ENCODE measurements at regions not wholly inside any gene's neighbourhood (a gene's known extent, or its start where the extent isn't known, plus 50 kb on each side); places are given as distances from the start of the nearest gene placed in this dataset.

GRCh38 chr18:54673936-54674335 lies 82.9 kb downstream of the DYNAP start:
- intact Hi-C loops (cut with DNase I), result loop anchor here in 1 of 4 donors (10.0 kb wide), 1 partner anchor 311 kb away; no protein-coding TSS in a partner anchor
- no peaks in the 10 kb centered on the region for H3K4me1 ChIP-seq (ENCODE audit: insufficient read depth)
- no peaks in the 10 kb centered on the region for H3K9me3 ChIP-seq
- H3K27ac ChIP-seq, result no peak overlapping the region
- WGBS, 3 donors, result 69 to 82% (median 74%) methylated on average over 2 of the region's 2 CpGs
- TF ChIP-seq, protein P1, sequence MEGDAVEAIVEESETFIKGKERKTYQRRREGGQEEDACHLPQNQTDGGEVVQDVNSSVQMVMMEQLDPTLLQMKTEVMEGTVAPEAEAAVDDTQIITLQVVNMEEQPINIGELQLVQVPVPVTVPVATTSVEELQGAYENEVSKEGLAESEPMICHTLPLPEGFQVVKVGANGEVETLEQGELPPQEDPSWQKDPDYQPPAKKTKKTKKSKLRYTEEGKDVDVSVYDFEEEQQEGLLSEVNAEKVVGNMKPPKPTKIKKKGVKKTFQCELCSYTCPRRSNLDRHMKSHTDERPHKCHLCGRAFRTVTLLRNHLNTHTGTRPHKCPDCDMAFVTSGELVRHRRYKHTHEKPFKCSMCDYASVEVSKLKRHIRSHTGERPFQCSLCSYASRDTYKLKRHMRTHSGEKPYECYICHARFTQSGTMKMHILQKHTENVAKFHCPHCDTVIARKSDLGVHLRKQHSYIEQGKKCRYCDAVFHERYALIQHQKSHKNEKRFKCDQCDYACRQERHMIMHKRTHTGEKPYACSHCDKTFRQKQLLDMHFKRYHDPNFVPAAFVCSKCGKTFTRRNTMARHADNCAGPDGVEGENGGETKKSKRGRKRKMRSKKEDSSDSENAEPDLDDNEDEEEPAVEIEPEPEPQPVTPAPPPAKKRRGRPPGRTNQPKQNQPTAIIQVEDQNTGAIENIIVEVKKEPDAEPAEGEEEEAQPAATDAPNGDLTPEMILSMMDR (IDR thresholded peaks at IDR 0.05), result no peak
- TF ChIP-seq EP300 (IDR thresholded peaks at IDR 0.05) (no peak), POLR2A (IDR thresholded peaks at IDR 0.05) (no peak)
- DNase-seq, result no peak
- H3K4me3 ChIP-seq, result no peak overlapping the region
- no peaks in the 10 kb centered on the region for H3K36me3 ChIP-seq
- no peaks in the 10 kb centered on the region for H3K27me3 ChIP-seq

DNA sequence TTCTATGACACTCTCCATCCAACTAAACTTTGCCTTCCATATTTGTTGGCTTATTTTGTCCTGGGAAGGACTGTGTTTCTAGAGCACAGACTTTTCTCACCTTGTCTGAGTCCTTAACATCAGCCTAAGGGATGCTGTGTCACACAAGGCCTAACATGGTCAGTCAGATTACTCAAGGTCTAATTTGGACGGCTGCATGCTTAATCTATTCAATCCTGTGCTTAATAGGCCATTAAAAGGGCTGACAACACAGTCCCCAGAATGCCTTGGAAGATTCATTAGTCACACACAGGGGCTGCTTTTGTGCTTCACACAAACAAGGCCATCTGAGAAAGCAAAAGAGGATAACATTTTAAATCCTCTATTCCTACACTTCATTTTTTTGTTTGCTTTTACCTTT lies 84.0 kb downstream of the DYNAP start:
- 53 to 67% (median 61%) methylated on average over 1 of the region's 1 CpG for WGBS, 3 donors
- intact Hi-C loops (cut with DNase I), result loop anchor here in 2 of 4 donors (5.0 to 10.0 kb wide), 2 partner anchors 310 to 312 kb away; no protein-coding TSS in a partner anchor

GRCh38 chr18:54679318-54680149 lies 88.5 kb downstream of the DYNAP start:
- Histone ChIP-seq H3K27me3 (no peaks in the 10 kb centered on the region), H3K36me3 (no peaks in the 10 kb centered on the region), H3K4me1 (ENCODE audit: insufficient read depth) (no peaks in the 10 kb centered on the region), H3K4me3 (no peak overlapping the region), H3K27ac (no peak overlapping the region), H3K9me3 (no peaks in the 10 kb centered on the region)
- WGBS, 3 donors, result 27 to 28% (median 28%) methylated on average over 4 of the region's 4 CpGs
- no peak for DNase-seq
- TF ChIP-seq, protein P1 (IDR thresholded peaks at IDR 0.05), result peak in 1 of 3 donors; percentile 39
- TF ChIP-seq POLR2A (IDR thresholded peaks at IDR 0.05) (no peak), EP300 (IDR thresholded peaks at IDR 0.05) (no peak)
- intact Hi-C loops (cut with DNase I), result loop anchor here in 3 of 4 donors (5.0 to 10.0 kb wide), 2 partner anchors 305 to 308 kb away; no protein-coding TSS in a partner anchor

More for the DNA sequence above, 84.0 kb downstream of the DYNAP start:
- H3K36me3 ChIP-seq, result no peaks in the 10 kb centered on the region
- no peaks in the 10 kb centered on the region for H3K27me3 ChIP-seq
- DNase-seq, result no peak
- TF ChIP-seq, protein P1 (IDR thresholded peaks at IDR 0.05), result no peak
- TF ChIP-seq EP300 (IDR thresholded peaks at IDR 0.05), result no peak
- no peak overlapping the region for H3K4me3 ChIP-seq
- no peaks in the 10 kb centered on the region for H3K4me1 ChIP-seq (ENCODE audit: insufficient read depth)
- no peak overlapping the region for H3K27ac ChIP-seq
- H3K9me3 ChIP-seq, result no peaks in the 10 kb centered on the region

DNA sequence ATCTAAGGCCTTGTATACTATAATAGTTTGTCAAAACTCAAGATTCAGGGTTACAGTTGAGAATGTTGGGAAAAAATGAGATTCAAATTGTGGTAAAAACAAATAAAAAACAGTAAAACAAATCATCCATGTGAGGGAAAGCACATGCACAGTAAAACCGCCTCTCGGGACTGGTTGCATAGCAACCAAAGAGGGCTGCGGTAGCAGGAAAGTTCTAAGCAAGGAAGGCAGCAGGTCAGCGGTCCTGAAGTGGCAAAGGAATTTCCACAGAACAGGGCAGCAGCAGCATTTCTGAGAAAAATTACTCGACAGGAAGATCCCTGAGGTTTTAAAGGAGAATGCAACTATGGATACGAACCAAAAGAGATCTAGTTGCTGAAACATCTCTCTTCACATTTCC lies 93.7 kb downstream of the DYNAP start:
- H3K4me3 ChIP-seq, result no peak overlapping the region
- TF ChIP-seq, protein P1 (IDR thresholded peaks at IDR 0.05), result no peak
- TF ChIP-seq POLR2A (IDR thresholded peaks at IDR 0.05) (no peak), EP300 (IDR thresholded peaks at IDR 0.05) (no peak)
- 23 to 25% (median 23%) methylated on average over 6 of the region's 6 CpGs for WGBS, 3 donors
- H3K27me3 ChIP-seq, result no peaks in the 10 kb centered on the region
- intact Hi-C loops (cut with DNase I), result loop anchor here in 1 of 4 donors (5.0 kb wide), 1 partner anchor 303 kb away; no protein-coding TSS in a partner anchor
- H3K9me3 ChIP-seq, result no peaks in the 10 kb centered on the region
- no peak for DNase-seq
- H3K4me1 ChIP-seq (ENCODE audit: insufficient read depth), result no peaks in the 10 kb centered on the region
- H3K27ac ChIP-seq, result no peak overlapping the region
- no peaks in the 10 kb centered on the region for H3K36me3 ChIP-seq

Data from ovary (tissue), 7 donors.